RWPE1 (cell line): ENCODE measurements at regions not wholly inside any gene's neighbourhood (a gene's known extent, or its start where the extent isn't known, plus 50 kb on each side); places are given as distances from the start of the nearest gene placed in this dataset.

Experiments used
- CTCF ChIA-PET: fragments of 350-600 bp; sonication (Branson Sonifier 250); formaldehyde crosslinking; extraction: SDS; loops from one replicate; lab custom pipeline; 2021; lab: Yijun Ruan, JAX
- POLR2A ChIA-PET: fragments of 400-600 bp; formaldehyde crosslinking; extraction: SDS; loops from one replicate; lab custom pipeline; 2020; ENCODE audit warnings: antibody characterized with exemption; ENCODE audit not compliant: low non-redundant PET; lab: Yijun Ruan, JAX
- DNase-seq: peaks from one replicate; pipeline ENCODE4 v3.0.0; 2012; ENCODE audit warnings: low spot score
- H3K27ac ChIP-seq: fragments of 450-650 bp; 2 replicates; pipeline ENCODE4 v1.5.1; 2017
- TF ChIP-seq, protein P1 (sequence below): fragments of 450-650 bp; conservative IDR thresholded peaks from 2 replicates; pipeline ENCODE4 v1.5.1; 2017; ENCODE audit warnings: low read depth, mild to moderate bottlenecking

DNA sequence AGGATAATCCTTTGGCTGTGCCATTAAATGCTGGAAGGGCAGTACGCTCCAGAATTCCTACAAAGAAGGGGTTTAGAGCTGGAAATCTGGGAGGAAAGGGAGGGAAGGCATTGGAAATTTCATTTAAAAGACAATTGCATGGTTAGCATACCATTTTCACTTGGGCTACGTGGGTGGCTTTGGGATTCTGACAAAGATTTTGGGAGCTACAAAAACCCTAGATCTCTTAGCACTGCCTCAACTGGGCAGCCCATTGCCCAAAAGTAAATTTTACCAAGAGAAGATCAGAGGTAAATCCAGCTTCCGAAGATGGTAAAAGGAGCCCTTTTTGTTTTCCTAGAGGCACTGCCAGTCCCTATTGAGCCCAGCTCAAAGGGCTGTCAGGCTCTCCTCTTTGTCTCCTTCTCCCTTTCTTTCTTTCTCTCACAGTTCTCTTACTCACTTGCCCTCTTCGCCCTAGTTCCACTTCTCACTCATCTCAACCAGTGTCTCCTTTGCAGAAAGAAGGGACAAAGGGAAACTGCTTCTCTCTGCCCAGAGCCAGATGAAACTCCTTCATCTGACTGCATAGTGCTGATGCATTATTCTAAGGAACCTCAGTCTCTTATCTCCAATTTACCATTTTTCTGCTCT, 125.4 kb upstream of the PLEKHA5 start:
- CTCF ChIA-PET = interaction anchor here (0.6 kb wide), 1 partner anchor 163 kb away, joined by 3 read pairs; no protein-coding TSS in a partner anchor
- TF ChIP-seq, protein P1, sequence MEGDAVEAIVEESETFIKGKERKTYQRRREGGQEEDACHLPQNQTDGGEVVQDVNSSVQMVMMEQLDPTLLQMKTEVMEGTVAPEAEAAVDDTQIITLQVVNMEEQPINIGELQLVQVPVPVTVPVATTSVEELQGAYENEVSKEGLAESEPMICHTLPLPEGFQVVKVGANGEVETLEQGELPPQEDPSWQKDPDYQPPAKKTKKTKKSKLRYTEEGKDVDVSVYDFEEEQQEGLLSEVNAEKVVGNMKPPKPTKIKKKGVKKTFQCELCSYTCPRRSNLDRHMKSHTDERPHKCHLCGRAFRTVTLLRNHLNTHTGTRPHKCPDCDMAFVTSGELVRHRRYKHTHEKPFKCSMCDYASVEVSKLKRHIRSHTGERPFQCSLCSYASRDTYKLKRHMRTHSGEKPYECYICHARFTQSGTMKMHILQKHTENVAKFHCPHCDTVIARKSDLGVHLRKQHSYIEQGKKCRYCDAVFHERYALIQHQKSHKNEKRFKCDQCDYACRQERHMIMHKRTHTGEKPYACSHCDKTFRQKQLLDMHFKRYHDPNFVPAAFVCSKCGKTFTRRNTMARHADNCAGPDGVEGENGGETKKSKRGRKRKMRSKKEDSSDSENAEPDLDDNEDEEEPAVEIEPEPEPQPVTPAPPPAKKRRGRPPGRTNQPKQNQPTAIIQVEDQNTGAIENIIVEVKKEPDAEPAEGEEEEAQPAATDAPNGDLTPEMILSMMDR = no peak
- POLR2A ChIA-PET = no interaction called here
- no peak for DNase-seq
- H3K27ac ChIP-seq = no peak overlapping the region

DNA sequence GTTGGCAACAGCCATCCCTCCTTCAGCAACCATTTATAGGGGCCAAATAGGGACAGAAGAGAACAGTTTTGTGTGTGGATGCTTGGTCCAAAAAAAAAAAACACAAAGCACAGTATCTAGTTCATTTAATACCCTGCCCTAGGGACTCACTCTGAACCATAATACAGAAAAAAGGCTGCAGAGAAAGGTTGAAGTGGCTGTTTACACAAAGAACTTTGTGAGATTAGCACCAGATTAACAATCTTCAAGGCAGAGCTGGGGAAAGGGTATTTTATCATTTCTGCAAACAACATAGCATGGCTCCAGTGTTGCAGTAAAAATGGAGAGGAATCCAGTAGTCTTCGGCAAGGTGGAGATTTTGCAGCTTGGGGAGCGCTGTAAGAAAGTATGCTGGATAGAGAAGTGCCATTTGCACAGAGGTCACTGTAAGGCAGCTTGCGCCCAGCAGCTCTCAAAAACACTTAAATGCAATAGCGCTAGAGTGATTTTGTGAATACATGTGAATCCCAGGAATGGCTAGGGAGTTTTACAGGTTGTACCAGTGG, 124.2 kb upstream of the PLEKHA5 start:
- DNase-seq = no peak
- no peak overlapping the region for H3K27ac ChIP-seq
- POLR2A ChIA-PET = no interaction called here
- CTCF ChIA-PET = no interaction called here
- TF ChIP-seq, protein P1 = no peak

DNA sequence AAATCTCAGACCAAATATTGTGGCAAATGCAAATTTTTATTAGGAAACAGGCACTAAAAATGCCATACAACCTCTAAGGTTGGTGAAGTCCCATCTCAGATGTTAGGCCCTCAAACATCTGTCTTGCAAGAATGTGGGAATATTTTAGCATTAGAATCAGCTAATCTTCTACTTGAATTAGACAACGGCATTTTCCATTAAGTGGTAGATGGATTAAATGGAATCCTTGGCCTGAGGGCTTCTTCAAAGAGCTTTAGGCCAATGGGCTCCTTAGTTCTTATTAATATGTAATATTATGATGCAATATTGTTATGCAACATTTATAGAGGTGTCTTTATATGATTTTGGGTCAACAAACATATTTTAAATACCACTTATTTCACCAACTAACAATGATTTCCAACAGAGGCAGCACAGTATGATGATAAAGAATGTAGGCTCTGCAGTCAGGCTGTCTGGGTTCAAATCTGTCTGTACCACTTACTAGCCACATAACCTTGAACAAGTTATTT, 122.9 kb upstream of the PLEKHA5 start:
- H3K27ac ChIP-seq = no peak overlapping the region
- ChIA-PET CTCF (interaction anchor here (0.6 kb wide), 1 partner anchor 10 kb away, joined by 3 read pairs; no protein-coding TSS in a partner anchor), POLR2A (no interaction called here)
- TF ChIP-seq, protein P1 = no peak
- DNase-seq = no peak

DNA sequence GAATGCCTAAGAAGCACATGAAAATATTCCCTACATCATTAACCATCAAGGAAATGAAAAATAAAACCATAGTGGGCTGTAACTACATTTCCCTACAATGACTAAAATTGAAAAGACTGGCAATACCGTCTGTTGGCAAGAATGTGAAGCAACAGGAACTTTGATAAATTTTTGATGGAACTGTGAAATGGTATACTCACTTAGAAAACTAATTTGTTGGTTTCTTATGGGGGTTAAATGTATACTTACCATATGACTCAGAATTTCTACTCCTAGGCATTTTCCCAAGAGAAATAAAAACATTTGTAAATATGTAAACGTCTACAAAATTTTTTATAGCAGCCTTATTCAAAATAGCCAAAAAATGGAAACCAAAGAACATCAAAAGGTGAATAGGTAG, 121.4 kb upstream of the PLEKHA5 start:
- POLR2A ChIA-PET = no interaction called here
- DNase-seq = no peak
- CTCF ChIA-PET = no interaction called here
- TF ChIP-seq, protein P1 = no peak
- no peak overlapping the region for H3K27ac ChIP-seq

DNA sequence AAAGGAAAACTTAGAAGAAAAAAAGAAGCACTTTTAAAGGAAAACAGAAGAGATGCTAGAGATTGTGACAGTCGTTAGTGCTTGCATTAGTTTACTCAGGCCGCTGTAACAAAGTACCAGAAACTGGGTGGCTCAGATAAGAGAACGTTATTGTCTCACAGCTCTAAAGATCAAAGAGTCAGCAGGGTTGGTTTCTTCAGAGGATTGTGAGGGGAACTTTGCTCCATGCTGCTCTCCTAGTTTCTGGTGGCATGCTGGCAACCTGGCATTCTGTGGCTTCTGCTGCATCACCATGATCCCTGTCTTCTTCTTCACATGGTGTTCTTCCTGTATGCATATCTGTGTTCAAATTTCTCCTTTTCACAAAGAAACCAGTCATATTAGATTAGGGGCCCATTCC, 119.4 kb upstream of the PLEKHA5 start:
- no peak for DNase-seq
- TF ChIP-seq, protein P1 = no peak
- POLR2A ChIA-PET = no interaction called here
- no peak overlapping the region for H3K27ac ChIP-seq
- CTCF ChIA-PET = no interaction called here

DNA sequence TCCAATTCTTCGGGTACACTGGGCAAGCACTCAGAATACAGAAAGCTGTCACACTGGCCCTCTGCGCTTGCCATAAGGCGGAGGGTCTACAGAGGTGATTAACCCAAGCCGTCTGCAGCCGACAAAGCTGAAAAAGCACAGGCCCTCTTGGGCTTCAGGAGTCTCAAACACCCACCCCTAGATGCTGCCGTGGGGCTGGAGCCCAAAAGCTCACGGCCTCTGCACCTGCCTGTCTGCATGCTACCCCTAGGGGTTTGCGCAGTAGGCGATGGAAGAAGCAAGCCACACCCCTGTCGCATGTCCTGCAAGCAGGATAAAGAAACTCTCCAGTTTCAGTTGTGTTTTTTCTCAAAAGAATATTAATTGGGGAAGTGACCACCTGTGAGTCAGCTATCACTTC, 118.8 kb upstream of the PLEKHA5 start:
- POLR2A ChIA-PET = no interaction called here
- DNase-seq = no peak
- no peak overlapping the region for H3K27ac ChIP-seq
- TF ChIP-seq, protein P1 = no peak
- CTCF ChIA-PET = no interaction called here
